ENCODE measurements at regions not wholly inside any gene's neighbourhood (a gene's known extent, or its start where the extent isn't known, plus 50 kb on each side); places are given as distances from the start of the nearest gene placed in this dataset.
A peak's percentile ranks its signal among the peaks of the same experiment; 100 is the strongest.

DNA sequence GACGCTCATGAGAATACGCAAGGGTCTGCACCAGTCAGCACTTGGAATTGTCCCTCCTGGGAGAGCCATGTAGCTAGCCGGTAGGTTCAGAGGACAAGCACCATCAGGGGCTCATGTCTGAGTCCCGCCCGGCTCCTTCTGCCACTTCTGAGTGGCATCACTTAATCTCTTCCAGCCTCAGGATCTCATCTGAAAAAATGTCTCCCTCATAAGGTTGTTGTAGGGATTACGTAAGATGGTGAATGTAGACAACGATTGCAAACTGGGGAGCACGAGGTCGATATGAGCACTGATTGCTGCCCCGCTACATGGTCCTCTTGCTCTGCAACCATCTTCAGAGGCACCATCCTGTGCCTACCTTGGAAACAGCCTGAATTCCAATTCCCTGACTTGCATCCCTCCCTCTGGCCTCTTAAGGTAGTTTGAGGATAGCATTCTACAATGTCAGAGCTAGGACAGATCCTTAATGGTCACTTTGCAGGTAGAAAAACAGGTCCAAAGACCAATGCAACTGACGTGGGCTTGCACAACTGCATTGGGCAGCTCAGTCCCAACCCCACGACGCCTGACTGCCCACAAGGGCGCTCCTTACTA is 115.8 kb upstream of the TMEM45B start:
- CTCF ChIA-PET: no interaction called here
- Histone ChIP-seq H3K36me3 (ENCODE audit: insufficient read depth, low read length) (no peaks in the 10 kb centered on the region), H3K4me1 (ENCODE audit: insufficient read depth, low read length) (peaks cover 8% of the 10 kb centered on the region), H3K9me3 (ENCODE audit: low read length) (no peaks in the 10 kb centered on the region), H3K4me3 (ENCODE audit: low read length) (no peak overlapping the region), H3K27ac (ENCODE audit: low read depth, low read length) (no peak overlapping the region), H3K27me3 (ENCODE audit: insufficient read depth, low read length, poor library complexity, severe bottlenecking) (no peaks in the 10 kb centered on the region)
- Mint-ChIP-seq H3K4me1 (peaks cover 0 to 10% (median 1%) of the 10 kb centered on the region in 3 donors), H3K27me3 (peaks cover 10 to 20% of the 10 kb centered on the region in 2 donors), H3K27ac (no peak overlapping the region), H3K4me3 (no peak overlapping the region), H3K9me3 (peaks cover 0 to 2% (median 0%) of the 10 kb centered on the region in 5 donors), H3K36me3 (no peaks in the 10 kb centered on the region)
- DNase-seq: no peak
- POLR2A ChIA-PET: no interaction called here

- Mint-ChIP-seq H3K27me3 (peaks cover 10 to 20% of the 10 kb centered on the region in 2 donors), H3K9me3 (peaks cover 0 to 2% (median 0%) of the 10 kb centered on the region in 5 donors), H3K4me3 (no peak overlapping the region), H3K4me1 (peaks cover 0 to 2% (median 0%) of the 10 kb centered on the region in 3 donors), H3K36me3 (no peaks in the 10 kb centered on the region), H3K27ac (no peak overlapping the region)
- ChIA-PET POLR2A (no interaction called here), CTCF (no interaction called here)
- Histone ChIP-seq H3K4me3 (ENCODE audit: low read length) (no peak overlapping the region), H3K4me1 (ENCODE audit: insufficient read depth, low read length) (peaks cover under 1% of the 10 kb centered on the region), H3K27me3 (ENCODE audit: insufficient read depth, low read length, poor library complexity, severe bottlenecking) (no peaks in the 10 kb centered on the region), H3K27ac (ENCODE audit: low read depth, low read length) (no peak overlapping the region), H3K36me3 (ENCODE audit: insufficient read depth, low read length) (no peaks in the 10 kb centered on the region), H3K9me3 (ENCODE audit: low read length) (no peaks in the 10 kb centered on the region)
- no peak for DNase-seq
Measured at GRCh38 chr11:129700701-129701100, 114.9 kb upstream of the TMEM45B start.

DNA sequence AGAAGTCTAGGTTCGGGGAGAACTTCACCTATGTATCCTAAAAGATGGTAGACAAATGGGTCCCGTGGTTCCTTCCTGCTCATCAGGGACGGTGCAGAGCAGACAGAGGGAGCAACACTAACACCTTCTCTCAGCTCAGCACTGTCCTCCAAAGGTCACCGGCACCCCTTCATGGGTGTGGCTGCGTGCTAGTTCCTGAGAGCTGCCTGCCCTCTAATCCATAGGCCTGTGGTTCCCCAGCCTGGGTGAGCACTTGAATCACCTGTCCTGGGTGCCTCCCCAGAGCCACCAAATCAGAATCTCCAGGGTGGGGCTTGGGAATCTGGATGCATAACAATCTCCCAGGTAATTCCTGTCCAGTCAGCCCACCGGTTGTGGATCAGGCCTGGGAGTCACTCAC is 113.9 kb upstream of the TMEM45B start:
- H3K4me3 Mint-ChIP-seq: no peak overlapping the region
- no peaks in the 10 kb centered on the region for H3K36me3 Mint-ChIP-seq
- H3K27me3 Mint-ChIP-seq: peaks cover 10 to 23% of the 10 kb centered on the region in 2 donors
- H3K9me3 Mint-ChIP-seq: peaks cover 0 to 2% (median 0%) of the 10 kb centered on the region in 5 donors
- H3K27ac ChIP-seq (ENCODE audit: low read depth, low read length): no peak overlapping the region
- no peaks in the 10 kb centered on the region for H3K36me3 ChIP-seq (ENCODE audit: insufficient read depth, low read length)
- ChIA-PET CTCF (no interaction called here), POLR2A (no interaction called here)
- no peak overlapping the region for H3K27ac Mint-ChIP-seq
- H3K9me3 ChIP-seq (ENCODE audit: low read length): no peaks in the 10 kb centered on the region
- no peak for DNase-seq
- H3K4me1 ChIP-seq (ENCODE audit: insufficient read depth, low read length): no peaks in the 10 kb centered on the region
- no peak overlapping the region for H3K4me3 ChIP-seq (ENCODE audit: low read length)
- no peaks in the 10 kb centered on the region for H3K4me1 Mint-ChIP-seq
- H3K27me3 ChIP-seq (ENCODE audit: insufficient read depth, low read length, poor library complexity, severe bottlenecking): no peaks in the 10 kb centered on the region

GRCh38 chr11:129702410-129703398 is 112.9 kb upstream of the TMEM45B start:
- Mint-ChIP-seq H3K27me3 (peaks cover 8 to 18% of the 10 kb centered on the region in 2 donors), H3K4me3 (peak overlapping the region in 1 of 7 donors; percentile 51), H3K4me1 (no peaks in the 10 kb centered on the region), H3K36me3 (no peaks in the 10 kb centered on the region), H3K9me3 (peaks cover 0 to 2% (median 0%) of the 10 kb centered on the region in 5 donors), H3K27ac (no peak overlapping the region)
- H3K4me3 ChIP-seq (ENCODE audit: low read length): no peak overlapping the region
- DNase-seq: no peak
- H3K36me3 ChIP-seq (ENCODE audit: insufficient read depth, low read length): no peaks in the 10 kb centered on the region
- no peak overlapping the region for H3K27ac ChIP-seq (ENCODE audit: low read depth, low read length)
- H3K9me3 ChIP-seq (ENCODE audit: low read length): no peaks in the 10 kb centered on the region
- ChIA-PET POLR2A (no interaction called here), CTCF (no interaction called here)
- no peaks in the 10 kb centered on the region for H3K4me1 ChIP-seq (ENCODE audit: insufficient read depth, low read length)
- H3K27me3 ChIP-seq (ENCODE audit: insufficient read depth, low read length, poor library complexity, severe bottlenecking): no peaks in the 10 kb centered on the region

DNA sequence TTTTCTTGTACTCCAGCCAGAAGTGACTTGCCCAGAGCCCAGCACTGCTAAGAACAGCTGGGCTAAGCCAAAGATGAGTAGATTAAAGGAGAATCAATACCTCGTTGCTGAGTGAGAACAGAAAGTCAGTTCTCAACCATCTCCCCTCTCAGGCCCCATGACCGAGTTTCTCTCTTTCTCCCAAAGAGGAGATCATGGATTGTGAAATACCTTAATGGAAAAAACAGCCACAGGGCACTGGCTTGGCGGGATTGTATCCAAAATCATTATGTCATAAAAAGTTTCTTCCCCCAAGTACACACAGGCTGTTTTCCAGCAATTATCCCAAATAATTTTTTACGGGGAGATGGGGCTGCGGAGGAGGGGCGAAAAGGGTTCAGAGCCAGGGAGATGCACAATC is 111.8 kb upstream of the TMEM45B start:
- no peak overlapping the region for H3K4me3 ChIP-seq (ENCODE audit: low read length)
- DNase-seq: no peak
- Mint-ChIP-seq H3K36me3 (no peaks in the 10 kb centered on the region), H3K27ac (no peak overlapping the region), H3K27me3 (peaks cover 8 to 18% of the 10 kb centered on the region in 2 donors), H3K4me3 (no peak overlapping the region), H3K9me3 (peaks cover 0 to 2% (median 0%) of the 10 kb centered on the region in 5 donors), H3K4me1 (no peaks in the 10 kb centered on the region)
- H3K27me3 ChIP-seq (ENCODE audit: insufficient read depth, low read length, poor library complexity, severe bottlenecking): no peaks in the 10 kb centered on the region
- ChIA-PET CTCF (no interaction called here), POLR2A (no interaction called here)
- no peaks in the 10 kb centered on the region for H3K9me3 ChIP-seq (ENCODE audit: low read length)
- H3K27ac ChIP-seq (ENCODE audit: low read depth, low read length): no peak overlapping the region
- no peaks in the 10 kb centered on the region for H3K4me1 ChIP-seq (ENCODE audit: insufficient read depth, low read length)
- no peaks in the 10 kb centered on the region for H3K36me3 ChIP-seq (ENCODE audit: insufficient read depth, low read length)

DNA sequence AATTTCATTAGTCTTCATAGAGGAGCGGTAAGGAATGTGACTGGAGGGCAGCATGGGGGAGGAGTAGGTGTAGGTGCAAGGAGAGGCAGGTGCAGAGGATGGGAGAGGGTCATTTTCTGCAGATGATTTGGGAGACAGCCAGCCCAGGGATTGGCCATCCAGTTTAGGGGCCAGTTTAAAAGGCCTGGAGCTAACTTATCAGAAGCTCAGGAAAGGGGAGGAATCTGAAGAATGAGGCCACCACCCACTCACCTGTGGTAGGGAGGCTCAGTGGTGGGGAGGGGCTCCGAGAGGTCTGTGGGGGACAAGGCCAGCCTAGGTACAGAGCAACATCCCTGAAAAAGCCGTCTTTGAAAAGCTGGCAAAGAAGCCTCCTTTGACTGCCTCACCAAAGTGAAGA is 110.8 kb upstream of the TMEM45B start:
- H3K4me3 Mint-ChIP-seq: no peak overlapping the region
- no peak overlapping the region for H3K4me3 ChIP-seq (ENCODE audit: low read length)
- no peak for DNase-seq
- H3K9me3 ChIP-seq (ENCODE audit: low read length): no peaks in the 10 kb centered on the region
- no peak overlapping the region for H3K27ac Mint-ChIP-seq
- peaks cover 0 to 2% (median 0%) of the 10 kb centered on the region in 5 donors for H3K9me3 Mint-ChIP-seq
- ChIA-PET POLR2A (no interaction called here), CTCF (no interaction called here)
- H3K4me1 ChIP-seq (ENCODE audit: insufficient read depth, low read length): no peaks in the 10 kb centered on the region
- H3K27ac ChIP-seq (ENCODE audit: low read depth, low read length): no peak overlapping the region
- H3K36me3 Mint-ChIP-seq: no peaks in the 10 kb centered on the region
- peaks cover 8 to 20% of the 10 kb centered on the region in 2 donors for H3K27me3 Mint-ChIP-seq
- no peaks in the 10 kb centered on the region for H3K27me3 ChIP-seq (ENCODE audit: insufficient read depth, low read length, poor library complexity, severe bottlenecking)
- H3K4me1 Mint-ChIP-seq: no peaks in the 10 kb centered on the region
- H3K36me3 ChIP-seq (ENCODE audit: insufficient read depth, low read length): no peaks in the 10 kb centered on the region

- H3K36me3 Mint-ChIP-seq: no peaks in the 10 kb centered on the region
- H3K9me3 ChIP-seq (ENCODE audit: low read length): no peaks in the 10 kb centered on the region
- H3K27ac ChIP-seq (ENCODE audit: low read depth, low read length): no peak overlapping the region
- H3K27me3 Mint-ChIP-seq: peaks cover 8 to 16% of the 10 kb centered on the region in 2 donors
- no peak overlapping the region for H3K4me3 Mint-ChIP-seq
- H3K4me1 ChIP-seq (ENCODE audit: insufficient read depth, low read length): no peaks in the 10 kb centered on the region
- no peak overlapping the region for H3K27ac Mint-ChIP-seq
- POLR2A ChIA-PET: no interaction called here
- H3K4me1 Mint-ChIP-seq: no peaks in the 10 kb centered on the region
- DNase-seq: no peak
- peaks cover 0 to 2% (median 0%) of the 10 kb centered on the region in 5 donors for H3K9me3 Mint-ChIP-seq
- H3K4me3 ChIP-seq (ENCODE audit: low read length): no peak overlapping the region
- CTCF ChIA-PET: no interaction called here
- H3K36me3 ChIP-seq (ENCODE audit: insufficient read depth, low read length): no peaks in the 10 kb centered on the region
- no peaks in the 10 kb centered on the region for H3K27me3 ChIP-seq (ENCODE audit: insufficient read depth, low read length, poor library complexity, severe bottlenecking)
Measured at GRCh38 chr11:129705341-129705740, 110.3 kb upstream of the TMEM45B start.

DNA sequence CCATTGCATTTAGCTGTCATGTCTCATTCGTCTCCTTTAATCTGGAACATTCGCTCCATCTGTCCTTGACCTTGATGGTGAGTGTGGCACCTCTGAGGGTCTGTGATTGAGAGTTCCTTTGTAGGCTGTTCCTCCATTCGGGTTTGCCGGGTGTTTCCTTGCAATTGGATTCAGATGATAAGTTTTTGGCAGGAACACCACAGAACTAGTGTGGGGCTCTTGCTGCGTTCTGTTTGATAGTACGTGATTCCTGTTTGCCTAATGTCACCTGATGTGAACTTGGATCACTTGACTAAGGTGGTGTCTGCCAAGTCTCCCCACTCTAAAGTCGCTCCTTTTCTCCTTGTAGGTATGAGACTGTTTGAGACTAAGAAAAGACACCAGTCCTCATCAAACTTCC is 109.7 kb upstream of the TMEM45B start:
- POLR2A ChIA-PET: no interaction called here
- Mint-ChIP-seq H3K4me1 (no peaks in the 10 kb centered on the region), H3K9me3 (peaks cover 0 to 2% (median 0%) of the 10 kb centered on the region in 5 donors), H3K27me3 (peaks cover 8 to 14% of the 10 kb centered on the region in 2 donors), H3K27ac (no peak overlapping the region), H3K4me3 (no peak overlapping the region), H3K36me3 (no peaks in the 10 kb centered on the region)
- no peaks in the 10 kb centered on the region for H3K4me1 ChIP-seq (ENCODE audit: insufficient read depth, low read length)
- no peaks in the 10 kb centered on the region for H3K36me3 ChIP-seq (ENCODE audit: insufficient read depth, low read length)
- no peaks in the 10 kb centered on the region for H3K9me3 ChIP-seq (ENCODE audit: low read length)
- no peak overlapping the region for H3K4me3 ChIP-seq (ENCODE audit: low read length)
- CTCF ChIA-PET: no interaction called here
- H3K27me3 ChIP-seq (ENCODE audit: insufficient read depth, low read length, poor library complexity, severe bottlenecking): no peaks in the 10 kb centered on the region
- no peak for DNase-seq
- H3K27ac ChIP-seq (ENCODE audit: low read depth, low read length): no peak overlapping the region

Measured in CD8-positive, alpha-beta memory T cell (primary cell).